HL-60 (cell line): ENCODE measurements at regions not wholly inside any gene's neighbourhood (a gene's known extent, or its start where the extent isn't known, plus 50 kb on each side); places are given as distances from the start of the nearest gene placed in this dataset.

Source experiments
- DNase-seq, 2 experiments: peaks; one replicate each; pipeline ENCODE4 v3.0.0-alpha.2; 2010 to 2020; ENCODE audit warnings: low read depth in 1 of 2, low spot score in 1 of 2
- H3K27ac ChIP-seq: fragments of 250-450 bp; sonication (Bioruptor Pico); replicated peaks from 2 replicates; pipeline ENCODE4 v1.5.1; 2020; ENCODE audit warnings: mild to moderate bottlenecking, moderate library complexity
- H3K27me3 ChIP-seq: fragments of 250-450 bp; sonication (Bioruptor Pico); 2 replicates; pipeline ENCODE4 v1.5.1; 2021; ENCODE audit warnings: mild to moderate bottlenecking, moderate library complexity; ENCODE audit not compliant: insufficient read depth, poor library complexity, severe bottlenecking
- H3K4me3 ChIP-seq: replicated peaks from 2 replicates; pipeline ENCODE4 v1.5.1; 2011; ENCODE audit warnings: mild to moderate bottlenecking, control low read depth, low read length; ENCODE audit not compliant: insufficient read depth
- GABPA ChIP-seq: IDR thresholded peaks from 2 replicates; pipeline ENCODE4 v1.6.1; 2012; ENCODE audit warnings: low read depth
- POLR2AphosphoS5 ChIP-seq: IDR thresholded peaks from 2 replicates; pipeline ENCODE4 v1.6.1; 2012; ENCODE audit warnings: low read depth
- SPI1 ChIP-seq: IDR thresholded peaks from 2 replicates; pipeline ENCODE4 v1.6.1; 2012; ENCODE audit warnings: low read depth, mild to moderate bottlenecking, borderline replicate concordance
- TF ChIP-seq, protein P1 (sequence below): IDR thresholded peaks from one replicate; pipeline ENCODE4 v1.5.1; 2011; ENCODE audit warnings: low read length, control low read depth, inconsistent platforms; ENCODE audit not compliant: insufficient read depth
- TF ChIP-seq, protein P2 (sequence below): IDR thresholded peaks from 2 replicates; pipeline ENCODE4 v1.6.1; 2012; ENCODE audit warnings: low read depth; ENCODE audit not compliant: insufficient replicate concordance

DNA sequence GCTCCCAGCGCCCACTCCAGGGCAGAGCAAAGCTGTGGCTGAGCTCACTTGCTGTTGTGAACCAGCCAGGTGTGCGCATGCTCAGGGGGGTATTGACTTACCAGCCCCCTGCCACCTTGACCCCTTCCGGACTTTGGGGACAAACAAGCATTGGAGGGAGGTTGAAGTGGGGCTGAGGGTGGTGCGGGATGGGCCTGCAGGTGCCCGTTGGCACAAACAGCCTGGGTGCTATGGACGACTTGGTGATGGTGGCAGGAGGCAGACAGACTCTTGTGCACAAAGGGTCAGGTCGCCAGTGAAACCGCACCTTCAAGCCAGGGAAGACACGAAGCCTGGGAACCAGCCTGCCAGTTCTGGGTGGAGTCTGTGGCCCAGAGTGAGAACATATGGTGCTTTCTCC, 858.5 kb upstream of the PTPRD start:
- TF ChIP-seq SPI1 (no peak), POLR2AphosphoS5 (no peak), GABPA (no peak)
- TF ChIP-seq, protein P1, sequence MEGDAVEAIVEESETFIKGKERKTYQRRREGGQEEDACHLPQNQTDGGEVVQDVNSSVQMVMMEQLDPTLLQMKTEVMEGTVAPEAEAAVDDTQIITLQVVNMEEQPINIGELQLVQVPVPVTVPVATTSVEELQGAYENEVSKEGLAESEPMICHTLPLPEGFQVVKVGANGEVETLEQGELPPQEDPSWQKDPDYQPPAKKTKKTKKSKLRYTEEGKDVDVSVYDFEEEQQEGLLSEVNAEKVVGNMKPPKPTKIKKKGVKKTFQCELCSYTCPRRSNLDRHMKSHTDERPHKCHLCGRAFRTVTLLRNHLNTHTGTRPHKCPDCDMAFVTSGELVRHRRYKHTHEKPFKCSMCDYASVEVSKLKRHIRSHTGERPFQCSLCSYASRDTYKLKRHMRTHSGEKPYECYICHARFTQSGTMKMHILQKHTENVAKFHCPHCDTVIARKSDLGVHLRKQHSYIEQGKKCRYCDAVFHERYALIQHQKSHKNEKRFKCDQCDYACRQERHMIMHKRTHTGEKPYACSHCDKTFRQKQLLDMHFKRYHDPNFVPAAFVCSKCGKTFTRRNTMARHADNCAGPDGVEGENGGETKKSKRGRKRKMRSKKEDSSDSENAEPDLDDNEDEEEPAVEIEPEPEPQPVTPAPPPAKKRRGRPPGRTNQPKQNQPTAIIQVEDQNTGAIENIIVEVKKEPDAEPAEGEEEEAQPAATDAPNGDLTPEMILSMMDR: no peak
- TF ChIP-seq, protein P2, sequence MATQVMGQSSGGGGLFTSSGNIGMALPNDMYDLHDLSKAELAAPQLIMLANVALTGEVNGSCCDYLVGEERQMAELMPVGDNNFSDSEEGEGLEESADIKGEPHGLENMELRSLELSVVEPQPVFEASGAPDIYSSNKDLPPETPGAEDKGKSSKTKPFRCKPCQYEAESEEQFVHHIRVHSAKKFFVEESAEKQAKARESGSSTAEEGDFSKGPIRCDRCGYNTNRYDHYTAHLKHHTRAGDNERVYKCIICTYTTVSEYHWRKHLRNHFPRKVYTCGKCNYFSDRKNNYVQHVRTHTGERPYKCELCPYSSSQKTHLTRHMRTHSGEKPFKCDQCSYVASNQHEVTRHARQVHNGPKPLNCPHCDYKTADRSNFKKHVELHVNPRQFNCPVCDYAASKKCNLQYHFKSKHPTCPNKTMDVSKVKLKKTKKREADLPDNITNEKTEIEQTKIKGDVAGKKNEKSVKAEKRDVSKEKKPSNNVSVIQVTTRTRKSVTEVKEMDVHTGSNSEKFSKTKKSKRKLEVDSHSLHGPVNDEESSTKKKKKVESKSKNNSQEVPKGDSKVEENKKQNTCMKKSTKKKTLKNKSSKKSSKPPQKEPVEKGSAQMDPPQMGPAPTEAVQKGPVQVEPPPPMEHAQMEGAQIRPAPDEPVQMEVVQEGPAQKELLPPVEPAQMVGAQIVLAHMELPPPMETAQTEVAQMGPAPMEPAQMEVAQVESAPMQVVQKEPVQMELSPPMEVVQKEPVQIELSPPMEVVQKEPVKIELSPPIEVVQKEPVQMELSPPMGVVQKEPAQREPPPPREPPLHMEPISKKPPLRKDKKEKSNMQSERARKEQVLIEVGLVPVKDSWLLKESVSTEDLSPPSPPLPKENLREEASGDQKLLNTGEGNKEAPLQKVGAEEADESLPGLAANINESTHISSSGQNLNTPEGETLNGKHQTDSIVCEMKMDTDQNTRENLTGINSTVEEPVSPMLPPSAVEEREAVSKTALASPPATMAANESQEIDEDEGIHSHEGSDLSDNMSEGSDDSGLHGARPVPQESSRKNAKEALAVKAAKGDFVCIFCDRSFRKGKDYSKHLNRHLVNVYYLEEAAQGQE: no peak

DNA sequence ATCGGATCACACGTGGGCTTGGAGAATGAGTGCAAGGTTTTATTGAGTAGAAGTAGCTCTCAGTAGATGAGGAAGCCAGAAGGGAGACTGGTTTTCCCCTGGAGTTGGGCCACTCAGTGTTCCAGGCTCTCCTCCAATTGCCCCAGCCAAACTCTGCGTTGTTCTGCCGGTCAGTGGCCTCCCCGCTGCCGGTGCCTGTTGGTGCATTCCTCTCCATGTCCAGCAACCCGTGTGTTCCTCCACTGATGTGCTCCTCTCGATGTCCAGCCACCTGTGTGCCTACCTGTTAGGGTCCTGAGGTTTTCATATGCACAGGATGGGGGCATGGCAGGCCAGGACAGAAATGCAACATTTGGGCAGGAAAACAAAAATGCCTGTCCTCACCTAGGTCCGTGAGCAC, 888.0 kb upstream of the PTPRD start:
- no peak overlapping the region for H3K27ac ChIP-seq
- no peaks in the 10 kb centered on the region for H3K27me3 ChIP-seq
- no peak for TF ChIP-seq SPI1
- H3K4me3 ChIP-seq: no peak overlapping the region
- DNase-seq: no peak

More for the DNA sequence above, 858.5 kb upstream of the PTPRD start:
- Histone ChIP-seq H3K27ac (no peak overlapping the region), H3K4me3 (no peak overlapping the region), H3K27me3 (no peaks in the 10 kb centered on the region)
- no peak for DNase-seq

DNA sequence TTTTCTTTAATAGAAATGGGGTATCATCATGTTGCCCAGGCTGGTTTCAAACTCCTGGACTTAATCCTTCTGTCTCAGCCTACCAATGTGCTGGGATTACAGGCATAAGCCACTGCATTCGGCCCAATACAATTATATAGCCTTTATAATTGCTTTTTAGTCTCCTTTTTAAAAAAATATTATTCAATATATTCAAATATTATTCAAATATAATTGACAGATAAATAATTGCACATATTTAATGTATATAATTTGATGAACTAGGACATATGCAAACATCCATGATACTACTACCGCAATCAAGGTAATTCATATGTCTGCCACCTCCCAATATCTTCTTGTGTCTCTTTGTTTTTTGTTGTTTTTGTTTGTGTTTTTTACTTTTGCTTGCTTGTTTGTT, 894.2 kb upstream of the PTPRD start:
- Histone ChIP-seq H3K27me3 (no peaks in the 10 kb centered on the region), H3K4me3 (no peak overlapping the region), H3K27ac (no peak overlapping the region)
- no peak for DNase-seq
- TF ChIP-seq, protein P1: no peak
- TF ChIP-seq POLR2AphosphoS5 (no peak), SPI1 (no peak), GABPA (no peak)
- TF ChIP-seq, protein P2: no peak

DNA sequence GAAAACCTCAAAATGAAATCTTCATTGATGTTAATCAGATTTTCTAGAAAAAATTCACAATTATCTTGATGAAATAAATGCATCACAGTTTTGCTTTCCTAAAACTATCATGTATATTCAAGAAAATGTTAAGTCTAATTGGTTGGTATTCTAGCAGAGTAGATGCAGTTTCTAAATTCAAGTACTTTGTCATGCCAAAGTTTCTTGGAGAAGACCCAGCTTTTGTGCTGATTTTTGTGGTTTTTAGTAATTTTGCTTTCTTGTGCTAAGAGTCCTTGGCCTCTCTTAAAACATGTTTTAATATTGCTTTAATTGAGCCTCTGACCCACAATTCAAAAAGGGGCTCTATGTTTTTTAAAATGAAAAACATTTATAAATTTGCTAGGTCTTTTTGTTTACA, 924.8 kb upstream of the PTPRD start:
- DNase-seq: no peak
- no peak overlapping the region for H3K4me3 ChIP-seq
- no peak overlapping the region for H3K27ac ChIP-seq
- H3K27me3 ChIP-seq: no peaks in the 10 kb centered on the region
- no peak for TF ChIP-seq POLR2AphosphoS5
- TF ChIP-seq GABPA: no peak
- no peak for TF ChIP-seq SPI1
- TF ChIP-seq, protein P2: no peak
- TF ChIP-seq, protein P1: no peak
